Upper lobe of left lung (tissue), 4 donors: ENCODE measurements at regions not wholly inside any gene's neighbourhood (a gene's known extent, or its start where the extent isn't known, plus 50 kb on each side); places are given as distances from the start of the nearest gene placed in this dataset.

Experiments used
- CTCF ChIP-seq, 6 experiments: fragments of 450-650 bp in 4 of 6; fragments of 200-600 bp in 2 of 6; sonication (generic) in 2 of 6; IDR thresholded peaks; one replicate each; pipeline ENCODE4 v1.5.1; 2016 to 2019; ENCODE audit warnings: antibody characterized with exemption in 6 of 6
- EP300 ChIP-seq, 4 donors: sonication (generic); formaldehyde crosslinking; IDR thresholded peaks; one replicate each; pipeline ENCODE4 v1.5.1; 2017; ENCODE audit warnings: antibody characterized with exemption in 4 of 4, control low read depth in 2 of 4
- POLR2A ChIP-seq, 4 donors: fragments of 450-650 bp; IDR thresholded peaks; one replicate each; pipeline ENCODE4 v1.5.1; 2016 to 2017; ENCODE audit warnings: antibody characterized with exemption in 4 of 4, mild to moderate bottlenecking in 2 of 4

- TF ChIP-seq CTCF (IDR thresholded peaks at IDR 0.05) (no peak), EP300 (IDR thresholded peaks at IDR 0.05) (no peak), POLR2A (IDR thresholded peaks at IDR 0.05) (no peak)
Observed at GRCh38 chr10:10164848-10165247, 852.8 kb upstream of the CELF2 start.
